ENCODE measurements at regions not wholly inside any gene's neighbourhood (a gene's known extent, or its start where the extent isn't known, plus 50 kb on each side); places are given as distances from the start of the nearest gene placed in this dataset.
A peak's percentile ranks its signal among the peaks of the same experiment; 100 is the strongest.
"Not testable (repeated sequence)": the region's sequence is repeated elsewhere in the genome, so short reads cannot be mapped to it uniquely, and the experiment has no call there.

DNA sequence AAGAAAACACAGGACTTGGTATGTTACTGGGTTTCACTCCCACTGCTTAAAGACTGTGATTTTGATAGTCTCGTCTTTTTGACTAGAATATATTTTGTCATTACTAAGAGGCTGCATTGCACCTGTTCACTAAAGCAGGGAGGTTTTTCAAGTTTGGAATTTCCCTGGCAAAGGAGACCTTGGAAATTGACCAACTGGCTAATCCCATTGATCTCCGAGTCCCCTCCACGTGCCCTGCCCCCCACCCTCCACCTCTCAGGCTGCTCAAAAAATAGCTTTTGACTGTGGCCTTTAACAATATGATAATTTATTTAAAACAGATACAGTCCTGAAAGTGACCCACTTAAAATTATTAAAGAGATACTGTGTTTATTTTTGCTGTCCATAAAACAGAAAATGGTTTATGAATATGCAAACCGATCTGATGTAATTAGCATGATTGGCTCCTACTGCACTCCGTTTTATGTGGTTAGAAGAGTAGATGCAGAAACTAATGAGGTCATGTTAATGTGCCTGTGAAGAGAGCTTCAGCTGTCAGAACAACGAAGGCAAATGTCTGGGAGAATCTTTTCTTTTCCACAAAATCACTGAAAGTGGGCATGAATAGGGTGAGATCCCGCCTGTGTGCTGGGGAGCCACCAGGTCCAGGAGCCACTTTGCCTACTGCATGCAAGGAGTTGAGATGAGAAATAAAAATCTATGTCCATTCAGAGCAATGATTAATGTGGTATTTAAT, 361.5 kb downstream of the RRAGC start:
- DNase-seq, result no peak

DNA sequence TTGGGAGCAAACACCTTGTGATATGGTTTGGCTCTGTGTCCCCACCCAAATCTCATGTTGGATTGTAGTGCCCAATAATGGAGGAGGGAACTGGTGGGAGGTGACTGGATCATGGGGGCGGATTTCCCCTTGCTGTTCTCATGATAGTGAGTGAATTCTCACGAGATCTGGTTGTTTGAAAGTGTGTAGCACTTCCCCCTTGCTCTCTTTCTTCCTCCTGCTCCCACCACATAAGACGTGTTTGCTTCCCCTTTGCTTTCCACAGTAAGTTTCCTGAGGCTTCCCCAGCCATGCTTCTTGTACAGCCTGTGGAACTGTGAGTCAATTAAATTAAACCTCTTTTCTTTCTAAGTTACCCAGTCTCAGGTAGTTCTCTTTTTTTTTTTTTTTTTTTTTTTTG, 366.3 kb downstream of the RRAGC start:
- not testable (repeated sequence) for DNase-seq

DNA sequence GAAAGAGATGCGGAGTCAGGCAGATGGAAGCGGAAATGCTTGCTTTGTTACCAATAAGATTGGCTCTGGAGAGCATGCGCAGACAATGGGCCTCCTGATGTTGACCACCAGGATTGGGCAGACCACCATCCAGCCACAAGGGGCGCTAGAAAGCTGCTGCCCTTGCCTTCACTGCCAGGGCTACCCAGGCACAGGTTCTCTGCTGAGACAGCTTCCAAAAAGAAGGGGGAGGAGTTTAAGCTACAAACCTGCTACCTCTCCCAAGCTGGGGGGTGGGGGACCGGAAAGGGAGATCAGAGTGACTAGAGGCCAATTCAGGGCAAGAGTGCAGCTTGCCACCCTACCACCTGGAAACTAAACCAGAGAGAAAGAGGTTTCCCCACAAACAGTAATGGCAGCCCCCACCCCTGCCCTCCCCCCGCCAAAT, 369.7 kb downstream of the RRAGC start:
- peak; percentile 75 for DNase-seq

DNA sequence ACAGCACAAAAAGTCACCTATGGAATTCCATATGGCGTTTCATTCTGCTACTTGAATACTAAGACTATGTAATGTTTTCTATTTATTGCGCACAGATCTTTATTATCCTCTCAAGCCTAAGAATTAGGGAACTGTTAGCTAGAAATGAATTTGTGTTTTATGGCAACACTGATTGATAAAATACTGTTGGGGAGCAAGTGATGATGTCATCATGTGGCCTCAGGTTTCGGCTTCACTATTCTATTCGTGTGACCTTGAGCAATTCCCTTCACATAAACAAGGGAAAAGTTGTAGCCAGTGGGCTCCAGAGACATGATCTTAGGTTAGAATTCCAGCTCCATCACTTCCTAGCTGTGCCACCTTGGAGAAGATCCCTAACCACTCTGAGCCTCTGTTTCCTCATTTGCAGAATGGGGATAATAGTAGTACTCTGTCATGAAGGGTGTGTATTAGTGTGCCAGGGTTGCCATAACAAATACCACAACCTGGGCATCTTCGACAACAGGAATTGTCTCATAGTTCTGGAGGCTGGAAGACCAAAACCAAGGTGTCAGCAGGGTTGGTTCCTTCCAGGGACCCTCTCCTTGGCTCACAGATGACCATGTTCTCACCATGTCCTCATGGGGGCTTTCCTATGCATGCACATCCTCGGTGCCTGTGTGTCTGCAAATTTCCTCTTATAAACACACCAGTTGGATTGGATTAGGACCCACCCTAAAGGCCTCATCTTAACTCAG, 371.2 kb downstream of the RRAGC start:
- no peak for DNase-seq

DNA sequence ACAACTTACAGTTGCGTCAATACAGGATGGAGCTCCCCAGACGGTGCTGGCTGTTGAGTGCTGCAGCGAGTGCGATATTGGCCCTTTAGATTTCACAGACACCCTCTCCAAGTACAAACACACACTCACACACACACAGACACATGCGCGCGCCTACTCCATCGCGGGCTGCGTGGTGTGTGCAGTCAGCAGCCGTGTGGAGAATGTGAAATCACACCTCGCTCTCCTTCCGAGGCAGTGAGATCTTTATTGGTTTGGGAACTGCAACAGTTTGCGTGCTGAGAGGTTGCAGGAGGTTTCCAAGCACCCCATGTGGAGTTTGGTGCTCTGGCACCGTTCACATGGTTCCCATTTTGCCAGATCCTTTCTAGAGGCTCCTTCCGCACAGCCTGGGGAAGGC, 372.2 kb downstream of the RRAGC start:
- DNase-seq, result no peak

DNA sequence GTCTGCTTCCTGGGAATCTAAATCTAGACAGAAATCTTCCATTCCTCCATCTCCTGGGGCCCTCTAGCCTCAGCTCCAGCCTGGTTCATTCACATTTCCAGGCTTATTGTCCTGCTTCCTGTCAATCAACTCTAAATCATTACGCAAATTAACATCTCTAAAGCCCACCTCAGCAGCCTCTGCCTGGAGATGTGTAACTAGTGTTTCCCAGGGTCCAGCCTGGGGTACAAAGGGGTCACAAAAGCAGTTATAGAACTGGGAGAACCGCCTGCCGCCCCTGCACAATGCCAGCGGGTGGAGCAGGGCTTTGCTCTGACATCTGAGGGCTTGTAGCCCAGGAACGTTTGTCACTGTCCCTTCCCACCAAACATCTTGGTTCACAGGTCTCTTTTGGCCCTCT, 373.5 kb downstream of the RRAGC start:
- DNase-seq, result no peak

DNA sequence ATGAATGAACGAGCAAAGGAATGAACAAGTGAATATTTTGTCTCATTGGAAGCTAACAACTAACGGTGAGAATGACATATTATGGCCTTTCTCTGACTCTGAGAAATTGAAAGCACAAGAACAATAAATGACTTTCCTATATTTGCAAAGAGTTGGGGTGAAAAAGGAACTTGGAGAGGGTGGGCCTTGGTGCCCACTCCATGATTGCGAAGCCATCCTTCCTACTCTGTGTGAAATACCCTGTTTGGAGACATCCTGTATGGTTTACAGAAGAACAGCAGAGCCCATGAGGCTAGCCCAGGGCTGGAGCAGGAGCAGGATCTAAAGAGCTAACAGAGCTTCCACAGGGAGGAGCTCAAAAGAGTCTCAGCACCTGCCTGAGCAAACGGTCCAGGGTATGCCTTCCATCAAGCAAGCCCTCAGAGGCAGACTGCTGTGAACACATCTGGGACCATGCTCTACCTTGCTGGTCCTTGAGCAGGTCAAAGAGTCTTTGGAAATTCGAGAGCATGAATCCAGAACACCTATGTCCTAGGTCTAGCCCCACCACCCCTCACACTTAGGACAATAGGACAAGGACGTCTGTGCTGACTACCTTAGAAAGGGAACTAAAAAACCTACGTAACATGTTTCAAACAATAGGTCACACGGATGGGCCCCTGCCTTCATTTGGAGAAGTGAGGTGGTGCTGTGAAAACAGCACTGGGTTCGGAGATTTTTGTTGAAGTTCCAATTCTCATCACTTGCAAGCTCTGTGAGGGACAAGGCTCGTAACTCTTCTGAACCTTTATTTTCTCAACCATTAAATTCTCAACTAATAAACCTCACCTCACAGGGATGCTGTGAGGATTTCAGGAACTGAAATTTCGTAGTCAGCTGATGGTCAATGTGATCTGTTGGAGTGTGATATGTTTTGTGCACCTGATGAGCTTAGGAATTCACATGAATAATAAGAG, 377.4 kb downstream of the RRAGC start:
- DNase-seq, result no peak

DNA sequence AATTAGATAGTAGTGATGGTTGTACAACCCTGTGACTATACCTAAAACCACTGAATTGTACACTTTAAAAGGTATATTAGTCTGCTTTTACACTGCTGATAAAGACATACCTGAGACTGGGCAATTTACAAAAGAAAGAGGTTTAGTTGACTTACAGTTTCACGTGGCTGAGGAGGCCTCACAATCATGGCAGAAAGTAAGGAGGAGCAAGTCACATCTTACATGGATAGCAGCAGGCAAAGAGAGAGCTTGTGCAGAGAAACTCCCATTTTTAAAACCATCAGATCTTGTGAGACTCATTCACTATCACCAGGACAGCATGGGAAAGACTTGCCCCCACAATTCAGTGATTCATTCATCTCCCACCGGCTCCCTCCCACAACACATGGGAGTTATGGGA, 379.9 kb downstream of the RRAGC start:
- DNase-seq, result not testable (repeated sequence)

DNA sequence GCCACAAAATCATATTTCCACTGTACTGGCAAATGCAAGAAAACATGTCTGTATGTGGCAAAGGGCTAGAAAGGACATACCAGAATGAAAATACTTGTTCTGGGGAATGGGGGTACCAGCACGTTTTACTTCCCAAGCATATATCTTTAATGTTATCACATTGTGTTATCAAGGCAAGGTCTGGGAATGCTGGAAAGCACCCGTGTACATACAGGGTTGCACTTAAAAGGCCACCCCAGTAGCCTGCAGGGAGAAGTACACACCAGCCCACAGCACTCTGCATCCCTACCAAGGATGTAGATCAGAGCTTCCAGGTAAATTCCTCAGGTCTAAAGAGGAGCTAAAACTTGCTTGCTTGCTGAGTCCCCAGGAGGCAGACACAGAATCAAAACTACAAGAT, 381.8 kb downstream of the RRAGC start:
- no peak for DNase-seq

DNA sequence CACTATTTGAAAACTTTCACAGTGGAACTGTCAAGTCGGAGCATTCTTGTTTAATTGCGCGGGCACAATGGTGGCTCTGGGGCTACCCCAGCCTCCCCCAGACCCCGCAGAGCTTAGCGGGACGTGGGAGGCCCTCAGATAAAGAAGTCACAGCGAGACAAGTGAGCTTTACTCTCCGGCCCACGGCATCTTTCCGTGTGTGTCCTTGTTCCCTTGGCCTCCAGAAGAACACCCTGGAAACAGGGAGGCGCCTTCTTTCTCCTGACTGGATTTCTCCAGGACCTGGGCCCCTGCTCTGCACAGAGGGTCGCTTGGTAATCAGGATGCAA, 382.8 kb downstream of the RRAGC start:
- no peak for DNase-seq

DNA sequence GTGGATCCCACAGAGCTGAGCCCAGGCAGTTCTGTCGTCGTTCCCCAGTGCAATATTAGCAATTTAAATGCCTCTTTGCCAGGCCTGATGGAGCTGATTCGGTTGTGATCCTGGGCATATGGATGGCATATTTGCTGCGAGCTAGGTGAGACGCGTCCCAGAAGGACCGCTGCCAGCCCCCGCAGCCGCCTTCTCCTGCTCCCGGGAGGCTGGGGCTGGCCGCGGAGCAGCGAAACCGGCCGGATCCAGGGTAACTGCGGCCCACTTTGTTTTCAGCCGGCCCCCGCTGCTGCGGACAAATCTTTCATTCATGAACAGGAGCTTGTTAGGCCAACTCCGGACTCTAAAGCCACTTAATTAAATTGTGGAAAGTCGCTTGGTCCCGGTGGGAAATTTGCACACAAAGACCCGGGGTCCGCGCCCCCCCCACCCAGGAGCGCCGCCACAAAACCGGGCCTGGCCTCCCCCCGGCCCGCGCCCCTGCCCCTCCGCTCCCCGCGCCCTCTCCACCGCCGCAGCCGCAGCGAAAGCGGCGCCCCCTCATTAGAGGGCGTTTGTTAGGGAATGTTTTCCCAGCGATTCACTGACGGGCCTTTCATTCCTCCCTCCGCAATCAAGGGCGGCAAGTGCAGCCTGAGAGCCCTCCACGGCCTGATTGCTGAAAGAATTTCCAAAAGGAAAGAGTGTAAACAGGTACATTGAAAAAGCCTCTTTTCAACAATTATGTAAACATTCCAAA, 383.3 kb downstream of the RRAGC start:
- DNase-seq, result no peak

DNA sequence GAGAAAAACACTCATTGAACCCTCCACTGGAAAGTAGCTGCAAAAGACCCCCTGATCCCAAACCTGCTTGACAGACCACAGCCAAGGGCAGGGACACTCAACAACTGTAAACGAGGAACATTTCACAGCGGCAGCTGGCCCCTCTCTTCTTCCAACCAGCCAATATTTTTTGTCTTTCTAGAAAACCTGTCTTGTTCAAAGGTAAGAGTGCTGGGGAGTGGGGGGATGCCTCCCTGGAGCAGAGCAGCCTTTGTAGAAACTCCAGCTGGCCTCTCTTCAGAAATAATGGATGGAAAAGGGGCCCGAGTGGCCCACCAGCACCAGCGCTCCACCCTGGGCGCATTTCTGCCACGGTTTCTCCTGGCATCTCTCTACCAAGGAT, 384.0 kb downstream of the RRAGC start:
- no peak for DNase-seq

DNA sequence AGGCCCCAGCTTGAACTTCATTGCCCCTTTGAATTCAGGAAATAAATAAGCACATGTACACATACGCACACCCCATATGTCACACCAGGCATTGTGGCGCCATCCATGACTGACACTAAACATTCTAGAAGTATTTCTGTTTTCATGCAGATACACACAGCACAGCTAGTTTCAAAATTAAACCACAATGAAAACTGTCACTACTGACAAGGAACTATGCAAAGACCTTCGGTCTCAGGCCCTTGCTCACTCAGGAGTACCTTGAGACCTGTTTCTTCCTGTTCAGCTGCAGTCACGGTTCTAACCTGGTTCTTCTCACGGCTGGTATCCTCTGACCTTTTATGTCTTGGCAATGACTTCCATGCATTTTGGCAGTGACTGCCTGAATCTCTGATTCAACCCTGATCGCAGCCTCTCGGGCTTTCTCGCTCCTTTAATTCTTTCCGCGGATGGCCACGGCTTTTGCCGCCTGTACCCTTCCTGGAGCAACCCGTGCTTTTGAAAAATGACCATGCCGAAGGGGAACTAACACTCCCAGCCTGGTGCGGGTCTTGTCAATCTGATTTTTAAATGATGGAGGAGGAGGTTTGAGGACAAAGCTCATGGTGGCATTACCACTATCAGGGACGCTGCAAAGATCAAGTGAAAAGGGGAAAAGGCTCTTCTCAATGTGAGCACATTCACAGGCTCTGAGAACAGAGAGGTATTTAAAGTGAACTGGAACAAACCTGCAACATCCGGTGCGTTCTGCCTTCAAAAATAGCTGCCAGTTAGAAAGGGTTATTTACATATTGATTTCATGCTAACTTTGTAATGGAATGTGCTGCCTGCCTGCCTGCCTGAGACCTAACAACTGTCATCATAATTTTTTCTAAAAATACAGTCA, 384.6 kb downstream of the RRAGC start:
- DNase-seq, result no peak

DNA sequence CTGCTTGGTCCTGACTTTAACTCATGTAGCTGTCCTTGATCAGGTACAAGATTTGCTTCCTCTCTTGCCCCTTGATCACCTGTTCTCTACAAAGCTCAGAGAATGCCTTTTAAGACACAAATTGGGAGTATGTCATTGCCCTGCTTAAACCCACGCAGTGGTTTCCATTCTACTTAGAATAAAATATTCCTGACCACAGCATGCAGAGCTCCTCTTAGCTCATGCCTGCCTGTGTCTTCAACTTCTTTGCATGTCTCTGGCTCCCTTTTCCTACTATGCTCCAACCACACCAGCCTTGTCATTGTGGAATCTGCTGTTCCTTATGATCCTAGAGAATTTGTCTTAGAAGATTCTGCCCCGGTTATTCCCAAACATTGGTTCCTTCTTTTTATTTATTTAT, 393.1 kb downstream of the RRAGC start:
- DNase-seq, result no peak

DNA sequence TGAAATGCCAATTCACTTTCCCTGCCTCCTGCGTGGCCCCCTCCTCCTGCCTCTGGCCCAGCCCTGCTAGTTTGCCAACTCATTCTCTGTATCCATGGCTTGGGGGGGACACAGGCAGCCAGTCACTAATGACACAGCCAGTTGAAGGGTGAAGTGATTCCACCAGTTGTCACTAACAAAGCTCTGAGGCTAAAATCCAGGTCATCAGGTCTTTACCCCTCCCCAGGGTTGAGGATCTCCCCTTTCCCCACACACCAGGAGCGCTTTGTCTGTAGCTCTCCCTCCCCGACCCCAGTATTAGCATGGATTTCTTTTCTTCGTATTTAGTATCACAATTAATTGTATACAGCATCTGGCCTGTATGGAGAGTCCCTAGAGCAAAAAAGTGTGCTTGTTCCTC, 394.1 kb downstream of the RRAGC start:
- no peak for DNase-seq

DNA sequence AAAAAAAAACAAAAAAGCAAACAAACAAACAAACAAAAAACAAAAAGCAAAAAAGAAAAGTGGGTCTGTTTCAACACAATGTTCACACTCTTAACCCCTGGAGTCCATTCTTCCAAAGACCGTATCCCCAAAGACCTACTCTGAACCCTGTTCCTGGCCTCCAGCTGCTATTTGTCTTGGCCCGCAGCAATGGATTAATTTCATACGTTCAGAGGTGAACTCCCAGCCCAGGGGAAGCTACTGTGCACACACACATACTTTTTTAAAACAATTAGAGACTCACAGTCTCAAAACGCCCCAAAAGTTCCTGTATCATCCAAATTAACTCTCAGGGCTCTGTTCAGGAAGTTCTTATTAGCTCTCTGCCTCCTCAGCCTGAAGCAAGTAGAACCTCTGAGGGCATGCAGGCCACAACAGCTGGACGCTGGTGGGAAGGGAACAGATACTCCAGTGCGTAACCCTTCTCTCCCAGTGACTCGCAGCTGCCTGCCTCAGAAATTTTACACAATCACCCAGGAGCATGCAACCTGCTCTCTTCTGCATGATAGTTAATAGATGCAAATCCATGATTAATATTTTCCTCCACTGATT, 395.4 kb downstream of the RRAGC start:
- no peak for DNase-seq

DNA sequence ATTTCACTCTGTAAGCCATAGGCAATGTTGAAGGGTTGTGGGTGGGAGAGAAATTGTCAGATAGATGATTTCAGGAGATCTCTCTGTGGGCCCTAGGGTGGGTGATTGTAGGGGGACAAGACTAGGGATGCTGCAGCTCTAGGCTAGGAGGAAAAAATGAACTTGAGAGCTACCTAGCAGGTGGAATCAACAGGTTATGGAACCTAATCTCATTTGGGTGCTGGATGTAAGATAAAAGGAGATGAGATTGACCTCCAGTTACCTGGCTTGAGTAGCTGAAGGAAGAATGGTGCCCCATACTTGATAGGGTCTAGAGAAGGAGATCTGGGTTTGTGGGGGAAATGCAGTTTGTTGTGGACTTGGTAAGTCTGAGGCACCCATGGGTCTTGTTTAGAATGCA, 396.5 kb downstream of the RRAGC start:
- no peak for DNase-seq

DNA sequence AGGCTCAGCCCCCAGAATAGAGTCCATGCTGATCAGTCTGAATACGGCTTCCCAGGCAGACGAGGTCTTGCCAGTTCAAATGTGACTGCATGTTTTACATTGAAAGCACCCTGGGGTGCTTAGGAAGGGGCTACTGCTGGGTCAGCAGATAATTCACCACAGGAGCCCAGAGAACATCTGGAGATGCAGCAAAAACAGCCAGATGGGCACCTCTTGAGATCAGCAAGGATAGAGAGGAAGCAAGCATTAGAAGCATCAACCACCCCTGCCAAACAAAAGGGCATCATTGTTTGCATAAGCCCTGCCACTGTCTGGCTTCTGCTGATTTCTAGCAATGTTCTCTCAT, 403.1 kb downstream of the RRAGC start:
- DNase-seq, result no peak

DNA sequence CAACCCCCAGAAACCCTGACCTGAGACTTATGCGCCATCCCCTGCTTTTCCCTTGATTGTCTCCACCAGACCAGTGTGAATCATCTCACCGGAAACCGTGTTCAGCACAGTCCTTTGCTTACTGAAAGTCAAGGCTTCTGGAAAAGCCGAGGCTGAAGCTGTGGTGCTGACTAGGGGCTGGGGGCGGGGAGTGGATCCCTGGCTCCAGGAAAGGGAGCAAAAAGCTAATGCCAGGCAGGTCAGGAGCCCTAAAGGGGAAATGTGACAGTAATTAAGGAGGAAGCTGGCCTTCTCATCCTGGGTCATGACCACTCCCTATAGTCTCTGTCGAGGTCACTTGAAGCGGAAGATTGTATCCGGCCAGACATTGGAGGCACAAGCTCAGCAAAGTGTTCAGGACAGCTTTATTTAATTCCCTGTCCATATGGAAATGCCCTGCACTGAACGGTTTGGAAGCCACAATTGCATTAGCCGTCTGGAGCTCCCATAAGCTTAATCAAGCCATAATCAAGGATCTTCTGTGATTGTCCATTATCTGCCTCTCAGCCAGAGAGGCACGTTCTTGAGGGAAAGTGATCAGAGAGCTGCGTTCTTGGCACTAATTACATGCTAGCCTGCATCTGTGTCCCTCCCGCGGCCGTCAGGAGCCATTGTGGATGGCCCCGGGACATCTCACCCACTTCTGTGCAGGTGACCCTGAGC, 403.6 kb downstream of the RRAGC start:
- no peak for DNase-seq

DNA sequence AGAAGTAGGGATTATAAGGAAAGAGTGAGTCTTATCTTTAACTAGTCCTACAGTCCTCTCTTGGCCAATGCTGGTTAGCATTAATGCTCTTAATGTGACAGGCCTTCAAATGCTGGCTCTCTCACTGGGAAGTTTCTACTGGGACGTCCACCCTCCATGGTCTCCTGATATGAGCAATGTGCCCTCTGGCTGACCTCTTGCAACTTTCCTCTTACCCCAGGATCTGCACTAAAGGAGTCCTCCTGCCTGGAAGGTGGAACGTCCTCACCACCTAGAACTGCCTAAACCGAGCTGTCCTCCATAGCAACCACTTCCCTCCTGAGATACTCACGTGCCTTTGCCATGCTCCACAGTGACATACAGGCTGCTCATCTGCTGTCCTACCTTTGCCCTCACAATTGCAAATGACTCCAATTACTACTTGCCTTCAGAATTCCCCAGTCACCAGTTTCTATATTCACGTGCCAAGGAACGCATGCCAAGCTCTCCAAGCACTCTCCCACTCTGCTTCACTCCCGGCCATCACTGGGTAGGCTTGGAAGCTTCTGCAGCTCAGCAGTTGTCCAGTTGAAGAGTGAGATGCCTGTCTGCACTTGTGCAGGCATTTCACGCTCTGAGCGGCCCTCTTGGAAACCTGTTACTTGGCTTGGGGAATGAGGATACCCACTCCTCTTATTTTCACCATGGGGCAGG, 404.7 kb downstream of the RRAGC start:
- no peak for DNase-seq

Data from activated effector memory CD4-positive, alpha-beta T cell treated with anti-CD3 and anti-CD28 coated beads, Interleukin-2, amount 50 U/mL, for 16 hours (primary cell).